ENCODE measurements at regions not wholly inside any gene's neighbourhood (a gene's known extent, or its start where the extent isn't known, plus 50 kb on each side); places are given as distances from the start of the nearest gene placed in this dataset.

DNA sequence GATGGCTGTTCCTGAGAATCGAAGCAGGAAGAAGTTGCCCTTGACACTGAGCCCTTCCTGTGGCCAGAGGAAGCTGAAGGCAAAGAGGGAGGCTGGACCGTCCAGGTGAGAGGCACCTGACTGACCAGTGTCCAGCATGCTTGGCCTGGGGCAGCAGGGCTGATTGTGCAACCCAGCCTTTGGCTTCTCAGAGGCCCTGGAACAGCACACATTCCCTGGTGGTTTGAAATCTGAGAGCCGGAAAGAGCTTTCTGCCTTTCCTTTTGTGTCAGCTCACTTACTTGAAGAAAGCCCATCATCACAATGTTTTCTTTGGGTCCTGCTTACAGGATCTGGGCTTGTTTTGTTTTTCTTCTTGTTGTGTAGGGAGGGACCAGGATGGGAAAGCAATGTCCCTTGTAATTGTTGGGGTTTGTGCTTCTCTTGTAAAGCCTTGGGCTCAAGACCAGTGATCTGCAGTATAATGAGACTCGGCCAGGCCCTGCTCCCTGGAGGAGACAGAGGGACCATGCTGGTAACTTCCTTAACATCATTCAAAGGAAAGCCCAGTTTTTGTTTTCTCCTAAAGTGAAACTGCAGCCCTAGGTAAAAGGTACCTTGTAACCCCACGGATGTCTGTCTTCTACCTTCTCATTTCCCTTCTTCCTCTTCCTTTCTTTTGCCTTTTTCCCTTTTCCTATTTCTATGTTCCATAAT, 213.7 kb downstream of the NXNL2 start:
- TF ChIP-seq, protein P1, sequence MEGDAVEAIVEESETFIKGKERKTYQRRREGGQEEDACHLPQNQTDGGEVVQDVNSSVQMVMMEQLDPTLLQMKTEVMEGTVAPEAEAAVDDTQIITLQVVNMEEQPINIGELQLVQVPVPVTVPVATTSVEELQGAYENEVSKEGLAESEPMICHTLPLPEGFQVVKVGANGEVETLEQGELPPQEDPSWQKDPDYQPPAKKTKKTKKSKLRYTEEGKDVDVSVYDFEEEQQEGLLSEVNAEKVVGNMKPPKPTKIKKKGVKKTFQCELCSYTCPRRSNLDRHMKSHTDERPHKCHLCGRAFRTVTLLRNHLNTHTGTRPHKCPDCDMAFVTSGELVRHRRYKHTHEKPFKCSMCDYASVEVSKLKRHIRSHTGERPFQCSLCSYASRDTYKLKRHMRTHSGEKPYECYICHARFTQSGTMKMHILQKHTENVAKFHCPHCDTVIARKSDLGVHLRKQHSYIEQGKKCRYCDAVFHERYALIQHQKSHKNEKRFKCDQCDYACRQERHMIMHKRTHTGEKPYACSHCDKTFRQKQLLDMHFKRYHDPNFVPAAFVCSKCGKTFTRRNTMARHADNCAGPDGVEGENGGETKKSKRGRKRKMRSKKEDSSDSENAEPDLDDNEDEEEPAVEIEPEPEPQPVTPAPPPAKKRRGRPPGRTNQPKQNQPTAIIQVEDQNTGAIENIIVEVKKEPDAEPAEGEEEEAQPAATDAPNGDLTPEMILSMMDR (IDR thresholded peaks at IDR 0.05; ENCODE audit: low read depth, low read length): no peak
- TF ChIP-seq EZH2phosphoT487 (IDR thresholded peaks at IDR 0.05; ENCODE audit: low read depth): no peak
